HG03108 (cell line): ENCODE measurements at regions not wholly inside any gene's neighbourhood (a gene's known extent, or its start where the extent isn't known, plus 50 kb on each side); places are given as distances from the start of the nearest gene placed in this dataset.
"Not testable (repeated sequence)": the region's sequence is repeated elsewhere in the genome, so short reads cannot be mapped to it uniquely, and the experiment has no call there.

Experiments used
- ATAC-seq: cut with Tn5 transposase; IDR thresholded peaks from one replicate; pipeline ENCODE4 v1.9.1; 2021; ENCODE audit warnings: moderate library complexity; ENCODE audit not compliant: unreplicated experiment

GRCh38 chrX:46029777-46030176 is 515.4 kb downstream of the ZNF674 start:
- ATAC-seq = no peak

GRCh38 chrX:46016296-46016695 is 528.9 kb downstream of the ZNF674 start:
- no peak for ATAC-seq

DNA sequence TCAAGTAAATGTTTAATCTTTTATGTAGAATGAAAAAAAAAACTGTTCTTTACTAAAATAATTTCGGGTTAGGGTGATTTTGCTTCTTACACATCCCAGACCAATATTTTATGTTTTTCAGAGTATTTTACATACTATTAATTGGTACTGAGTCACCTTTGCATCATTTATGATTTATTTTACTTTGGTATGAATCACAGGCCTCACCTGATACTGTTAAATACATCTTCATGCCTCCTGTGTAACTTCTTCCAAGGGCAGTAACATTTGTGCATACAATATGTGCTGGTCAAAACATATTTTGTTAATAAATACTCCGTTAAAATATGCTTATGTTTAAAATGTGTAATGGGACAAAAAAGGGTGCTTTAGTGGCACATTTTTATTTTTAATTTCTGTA is 529.6 kb downstream of the ZNF674 start:
- ATAC-seq = no peak

DNA sequence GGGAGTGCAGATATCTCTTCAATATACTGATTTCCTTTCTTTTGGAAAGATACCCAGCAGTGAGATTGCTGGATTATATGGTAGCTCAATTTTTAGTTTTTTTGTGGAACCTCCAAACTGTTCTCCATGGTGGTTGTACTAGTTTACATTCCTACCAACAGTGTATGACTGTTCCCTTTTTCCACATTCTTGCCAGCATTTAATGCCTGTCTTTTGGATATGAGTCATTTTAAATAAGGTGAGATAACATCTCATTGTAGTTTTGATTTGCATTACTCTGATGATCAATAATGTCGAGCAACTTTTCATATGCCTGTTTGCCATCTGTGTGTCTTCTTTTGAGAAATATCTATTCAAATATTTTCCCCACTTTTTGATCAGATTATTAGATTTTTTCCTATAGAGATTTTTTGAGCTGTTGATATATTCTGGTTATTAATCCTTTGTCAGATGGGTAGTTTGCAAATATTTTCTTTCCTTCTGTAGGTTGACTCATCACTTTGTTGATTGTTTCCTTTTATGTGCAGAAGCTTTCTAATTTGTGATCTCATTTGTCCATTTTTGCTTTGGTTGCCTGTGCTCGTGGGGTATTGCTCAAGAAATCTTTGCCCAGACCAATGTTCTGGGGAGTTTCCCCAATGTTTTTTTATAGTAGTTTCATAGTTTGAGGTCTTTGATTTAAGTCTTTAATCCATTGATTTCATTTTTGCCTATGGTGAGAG is 552.7 kb downstream of the ZNF674 start:
- no peak for ATAC-seq

GRCh38 chrX:45986971-45987370 is 558.2 kb downstream of the ZNF674 start:
- ATAC-seq = no peak

GRCh38 chrX:45986081-45986480 is 559.1 kb downstream of the ZNF674 start:
- no peak for ATAC-seq

GRCh38 chrX:45982958-45983727 is 562.1 kb downstream of the ZNF674 start:
- ATAC-seq = not testable (repeated sequence)

- no peak for ATAC-seq
These were observed 564.5 kb downstream of the ZNF674 start for GRCh38 chrX:45980726-45981125.

GRCh38 chrX:45975633-45976032 is 569.6 kb downstream of the ZNF674 start:
- ATAC-seq = no peak

- no peak for ATAC-seq
These were observed 572.6 kb downstream of the ZNF674 start for GRCh38 chrX:45972636-45973035.

DNA sequence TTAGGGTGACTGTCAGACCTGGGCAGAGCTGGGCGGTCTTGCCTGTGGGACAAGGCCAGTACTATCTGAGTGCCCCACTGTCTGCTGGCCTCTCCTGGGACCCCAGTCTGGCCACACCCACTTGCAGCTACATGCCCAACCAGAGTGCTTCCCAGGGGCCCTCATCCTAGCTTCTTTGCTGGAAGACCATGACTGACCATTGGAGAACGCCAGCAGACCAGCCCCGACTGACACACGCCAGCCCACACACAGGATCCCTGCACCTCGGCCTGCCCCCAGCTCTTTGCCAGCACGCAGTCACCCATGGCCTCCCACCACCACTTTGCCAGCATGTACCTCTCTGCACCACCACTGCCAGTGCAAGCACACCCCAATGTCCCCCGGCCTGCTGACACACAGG is 585.7 kb downstream of the ZNF674 start:
- no peak for ATAC-seq

DNA sequence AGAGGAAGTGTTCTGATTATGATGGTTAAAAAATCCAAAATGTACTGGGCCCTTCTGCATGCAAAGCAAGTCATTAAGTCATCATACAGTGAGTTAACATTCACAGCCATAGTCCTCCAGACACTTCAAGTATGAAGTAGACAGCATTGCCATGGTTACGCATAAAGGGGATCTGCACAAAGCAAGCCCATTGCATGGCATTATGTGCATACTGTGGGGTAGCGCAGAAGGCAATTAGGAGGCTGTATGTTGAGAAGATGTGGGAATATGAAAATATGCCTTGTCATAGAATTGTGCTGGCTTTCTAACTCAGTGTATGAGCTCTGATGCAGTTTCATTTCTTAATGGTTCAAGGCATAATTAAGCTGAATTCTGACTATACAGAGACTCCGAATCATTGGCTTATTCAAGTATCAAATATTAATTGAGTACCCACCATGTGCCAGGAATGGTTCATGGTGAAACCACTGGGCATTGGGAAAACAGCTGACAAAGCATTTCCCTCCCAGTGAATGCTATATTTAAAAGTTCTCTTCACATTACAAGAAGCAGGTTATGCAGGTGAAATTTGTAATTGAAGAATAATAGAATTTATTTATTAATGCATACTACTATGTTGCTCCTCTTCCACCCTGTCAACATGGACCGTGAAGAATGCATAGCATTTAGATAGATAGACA is 588.9 kb downstream of the ZNF674 start:
- no peak for ATAC-seq

GRCh38 chrX:45955661-45956060 is 589.6 kb downstream of the ZNF674 start:
- no peak for ATAC-seq

GRCh38 chrX:45954026-45954425 is 591.2 kb downstream of the ZNF674 start:
- ATAC-seq = no peak

- ATAC-seq = no peak
These were observed 593.2 kb downstream of the ZNF674 start for GRCh38 chrX:45952030-45952429.

- ATAC-seq = no peak
These were observed 609.8 kb downstream of the ZNF674 start for GRCh38 chrX:45935408-45935807.

DNA sequence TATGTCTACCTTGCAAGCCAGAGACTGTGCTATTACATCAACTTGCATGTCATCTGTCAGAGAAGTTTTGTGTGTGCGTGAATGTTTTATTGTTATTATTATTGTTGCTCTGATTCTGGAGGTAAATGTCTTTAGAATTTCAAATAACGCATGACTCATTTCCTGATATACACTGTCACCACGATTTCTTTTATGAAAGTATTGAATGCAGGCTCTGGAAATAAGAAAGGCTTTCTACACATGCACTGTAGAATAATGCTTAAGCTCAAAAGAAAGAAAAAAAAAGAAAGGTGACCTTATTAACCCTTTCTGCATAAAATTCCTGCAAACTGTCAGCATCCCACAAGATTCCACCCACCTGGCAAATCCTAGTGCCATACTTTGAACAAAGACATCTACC is 632.9 kb downstream of the ZNF674 start:
- ATAC-seq = no peak

DNA sequence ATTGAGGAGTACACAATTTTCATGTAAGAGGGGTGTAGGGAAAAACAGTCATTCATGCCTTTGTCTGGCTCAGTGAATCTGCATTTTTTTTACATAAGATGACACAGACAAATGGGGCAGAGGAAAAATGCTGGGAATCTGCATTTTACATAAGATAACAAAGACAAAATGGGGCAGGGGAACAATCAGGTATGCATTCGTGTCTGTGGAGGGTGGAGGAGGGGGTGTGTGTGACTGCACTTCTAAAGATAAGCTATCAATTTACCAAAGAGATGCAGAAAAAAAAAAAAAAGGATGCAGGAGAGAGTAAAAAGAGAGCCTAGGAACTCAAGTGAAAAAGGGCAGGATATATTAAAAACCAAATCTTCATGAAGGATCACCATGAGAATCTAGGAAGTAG is 637.4 kb downstream of the ZNF674 start:
- ATAC-seq = no peak

DNA sequence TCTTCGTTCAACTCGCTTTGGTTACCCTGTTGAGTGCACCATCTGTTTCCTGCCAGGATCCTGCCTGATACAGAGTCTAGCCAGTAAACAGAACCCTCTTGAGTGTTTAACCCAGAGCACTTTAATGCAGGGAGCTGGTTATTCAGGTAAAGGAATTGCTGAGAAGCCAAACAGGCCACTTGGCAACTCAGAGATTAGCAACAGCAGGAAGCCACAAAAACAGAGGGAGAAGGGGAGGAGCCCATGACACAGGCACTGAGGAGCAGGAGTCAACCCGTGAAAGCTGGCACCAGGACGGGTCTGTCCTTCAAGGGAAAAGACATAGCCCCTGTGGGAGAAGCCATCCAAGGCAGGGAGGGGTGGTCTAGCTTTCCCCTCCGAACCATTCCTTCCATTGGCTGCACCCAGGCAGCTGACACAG is 641.4 kb downstream of the ZNF674 start:
- no peak for ATAC-seq

GRCh38 chrX:45900766-45901615 is 644.2 kb downstream of the ZNF674 start:
- no peak for ATAC-seq
